ENCODE measurements at regions not wholly inside any gene's neighbourhood (a gene's known extent, or its start where the extent isn't known, plus 50 kb on each side); places are given as distances from the start of the nearest gene placed in this dataset.

- no peak for DNase-seq (ENCODE audit: low read depth)
Observed at GRCh38 chr5:124663101-124663506, 83.3 kb downstream of the ZNF608 start.

DNA sequence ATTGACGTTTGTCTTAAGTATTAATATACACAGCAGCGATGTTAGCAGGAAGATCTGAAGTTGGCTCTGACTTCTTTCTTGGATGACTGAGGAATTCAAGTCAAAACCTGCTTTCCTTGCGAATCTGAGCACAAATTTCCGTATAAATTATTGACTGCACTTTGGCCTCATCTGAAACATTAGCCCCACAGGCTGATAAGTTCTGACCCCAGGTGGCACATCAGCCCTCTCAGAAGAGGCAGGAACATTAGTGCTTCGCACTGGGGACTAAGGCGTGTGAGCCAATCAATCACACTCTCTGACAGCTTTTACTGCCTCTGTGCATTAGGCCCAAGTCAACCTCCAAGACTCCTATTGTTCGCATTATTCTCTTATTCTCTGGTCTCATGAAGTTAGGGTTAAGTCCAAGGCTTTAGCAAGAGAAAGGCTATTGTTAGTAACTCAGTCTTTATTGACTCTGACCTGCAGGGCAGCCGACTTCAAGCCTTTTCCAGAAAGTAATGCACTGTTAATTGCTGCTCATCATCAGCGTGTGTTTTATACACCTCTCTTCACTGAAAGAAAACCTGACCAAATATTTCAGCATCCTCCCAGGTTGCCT is 84.2 kb downstream of the ZNF608 start:
- no peak for DNase-seq (ENCODE audit: low read depth)

- DNase-seq (ENCODE audit: low read depth): no peak
Observed at GRCh38 chr5:124661317-124662141, 84.9 kb downstream of the ZNF608 start.

DNA sequence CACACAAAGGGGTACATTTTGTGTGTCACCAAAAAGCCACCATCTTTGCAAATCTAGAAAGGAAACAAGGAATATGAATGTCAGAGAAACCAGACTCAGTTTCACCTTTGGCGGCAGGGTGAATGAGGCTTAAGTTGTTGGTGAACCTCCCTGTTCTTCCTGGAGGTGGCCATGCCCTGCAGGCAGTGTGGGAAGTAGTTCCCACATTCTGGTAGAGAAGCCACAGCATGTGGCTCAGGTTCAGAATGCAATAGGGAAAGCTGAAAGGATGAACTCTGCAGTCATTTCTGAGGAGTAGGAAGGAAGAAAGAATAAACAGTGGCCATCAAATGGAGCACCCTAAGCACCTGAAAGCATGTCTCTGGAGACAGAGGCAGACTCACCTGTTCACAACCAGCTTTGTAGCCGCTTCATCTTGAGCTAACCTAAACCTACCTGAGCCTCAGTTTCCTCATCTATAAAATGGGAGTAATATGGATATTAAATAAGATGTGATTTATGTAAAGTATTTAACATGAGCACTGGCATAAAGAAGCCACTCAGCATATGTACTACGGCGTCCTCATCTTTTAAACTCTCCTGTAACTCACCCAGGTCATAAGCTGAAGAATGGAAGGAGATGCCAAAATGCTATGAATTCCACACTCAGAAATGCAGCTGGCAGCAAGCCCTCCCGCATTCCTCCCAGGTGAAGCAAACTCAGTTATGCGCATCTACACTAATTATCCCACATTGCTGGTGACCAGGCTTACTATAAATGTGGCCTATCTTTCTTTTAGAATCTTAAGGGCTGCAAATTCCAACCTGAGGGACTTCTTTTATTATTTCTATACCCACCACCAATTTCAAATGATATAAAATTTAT is 86.0 kb downstream of the ZNF608 start:
- DNase-seq (ENCODE audit: low read depth): no peak

DNA sequence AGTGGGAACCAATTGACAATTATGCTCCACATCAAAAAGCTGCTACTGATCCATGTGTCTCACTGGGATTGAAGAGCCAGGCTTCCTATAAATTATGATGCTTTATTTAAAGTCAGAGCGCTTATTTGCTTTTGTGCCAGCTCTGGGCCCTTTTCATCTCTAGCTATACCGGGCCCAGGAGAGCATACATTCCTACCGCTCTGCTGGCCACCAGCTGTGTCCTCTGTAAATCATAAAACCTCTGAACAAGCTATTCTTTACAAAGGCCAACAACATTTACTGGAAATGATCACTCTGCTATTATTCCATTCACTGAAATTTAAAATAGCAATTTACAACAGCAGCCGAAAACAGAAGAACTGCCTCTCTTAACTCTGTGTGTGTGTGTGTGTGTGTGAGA is 86.6 kb downstream of the ZNF608 start:
- no peak for DNase-seq (ENCODE audit: low read depth)

DNA sequence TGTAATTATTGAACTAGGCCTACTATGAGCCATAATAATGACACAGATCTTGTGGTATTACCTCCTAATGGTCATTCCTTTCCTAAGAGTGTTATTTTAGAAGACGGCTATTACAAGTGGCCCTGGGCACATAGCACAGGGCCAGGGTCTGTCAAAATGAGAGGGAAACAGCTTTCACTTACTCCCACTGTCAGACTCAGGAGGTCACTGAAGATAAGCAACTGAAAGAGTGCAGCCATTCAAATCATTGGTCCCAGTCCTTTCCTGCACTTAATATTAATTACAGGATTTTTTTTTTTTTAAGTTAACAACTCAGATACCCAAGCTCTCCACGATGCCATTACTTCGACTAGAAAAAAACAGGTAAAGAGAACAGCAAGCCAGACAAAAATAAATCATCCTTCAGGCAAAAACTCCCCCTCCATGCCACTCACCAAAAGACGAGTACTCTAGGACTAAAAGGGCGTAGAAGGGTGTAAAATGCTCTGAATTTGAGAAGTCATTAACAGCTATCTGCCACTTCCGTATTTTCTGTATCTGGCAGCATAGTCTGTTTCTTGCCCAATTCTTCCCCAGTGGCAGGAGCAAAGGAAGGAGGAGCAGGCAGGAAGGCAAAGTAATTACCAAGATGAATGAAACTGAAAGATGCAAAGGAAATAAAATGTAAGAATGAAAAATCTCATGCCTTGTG is 87.4 kb downstream of the ZNF608 start:
- no peak for DNase-seq (ENCODE audit: low read depth)

DNA sequence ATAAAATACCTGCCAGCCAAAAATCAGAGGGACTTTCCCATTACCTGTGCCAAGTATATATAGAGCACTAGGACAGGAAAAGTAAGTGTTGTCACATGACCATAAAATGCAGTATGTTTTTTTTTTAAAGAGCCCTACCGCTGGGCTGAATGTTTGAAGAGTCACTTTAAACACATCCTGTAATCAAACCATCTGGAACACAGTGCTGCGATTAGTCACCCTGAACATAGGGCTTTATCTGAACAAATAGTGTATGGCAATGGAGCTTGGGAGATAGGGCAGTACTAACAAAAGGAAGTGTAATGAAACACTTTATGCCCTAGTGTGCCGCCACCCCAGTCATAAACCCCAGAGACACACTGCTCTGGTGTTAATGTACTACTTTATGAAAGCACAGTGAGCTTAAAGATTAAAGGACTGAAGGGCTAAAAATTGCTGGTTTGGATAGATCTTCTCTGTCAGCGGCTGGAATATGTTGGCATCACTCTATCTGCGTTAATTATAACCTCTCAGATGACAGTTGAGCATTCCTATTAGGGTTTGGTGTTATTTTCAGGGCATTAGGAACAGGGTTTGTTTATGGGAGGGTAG is 90.4 kb downstream of the ZNF608 start:
- DNase-seq (ENCODE audit: low read depth): no peak

DNA sequence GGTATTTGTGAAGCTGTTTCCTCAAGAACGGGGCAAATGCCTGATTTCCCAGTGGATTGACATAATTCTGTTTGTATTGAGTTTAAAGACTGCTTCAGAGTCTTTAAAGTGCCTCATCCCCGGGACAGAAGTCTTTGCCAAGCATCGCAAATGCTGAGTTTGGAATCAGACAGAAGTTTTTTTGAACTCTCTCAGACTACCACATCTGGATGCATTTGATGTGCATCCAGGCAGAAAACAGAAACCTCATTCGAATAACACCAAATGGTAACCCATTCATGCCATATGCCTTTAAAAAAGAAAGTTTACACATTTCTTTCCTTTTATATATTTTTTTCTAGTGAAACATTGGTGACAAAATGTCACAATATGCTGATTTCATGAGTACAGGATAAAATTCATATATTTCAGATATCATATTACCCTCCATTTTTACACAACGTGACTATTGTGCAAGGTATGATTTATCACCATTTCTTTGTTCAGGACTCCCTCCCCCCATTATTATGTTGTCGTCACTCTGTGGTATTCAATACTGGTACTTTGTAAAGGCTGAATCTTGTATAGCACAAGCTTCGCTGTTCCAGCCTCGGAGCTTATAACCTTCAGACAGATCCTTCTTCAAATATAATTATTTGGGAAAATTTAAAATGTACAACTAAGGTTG is 91.1 kb downstream of the ZNF608 start:
- DNase-seq (ENCODE audit: low read depth): no peak

GRCh38 chr5:124654418-124654817 is 92.0 kb downstream of the ZNF608 start:
- no peak for DNase-seq (ENCODE audit: low read depth)

- no peak for DNase-seq (ENCODE audit: low read depth)
Observed at GRCh38 chr5:124653666-124654065, 92.8 kb downstream of the ZNF608 start.

DNA sequence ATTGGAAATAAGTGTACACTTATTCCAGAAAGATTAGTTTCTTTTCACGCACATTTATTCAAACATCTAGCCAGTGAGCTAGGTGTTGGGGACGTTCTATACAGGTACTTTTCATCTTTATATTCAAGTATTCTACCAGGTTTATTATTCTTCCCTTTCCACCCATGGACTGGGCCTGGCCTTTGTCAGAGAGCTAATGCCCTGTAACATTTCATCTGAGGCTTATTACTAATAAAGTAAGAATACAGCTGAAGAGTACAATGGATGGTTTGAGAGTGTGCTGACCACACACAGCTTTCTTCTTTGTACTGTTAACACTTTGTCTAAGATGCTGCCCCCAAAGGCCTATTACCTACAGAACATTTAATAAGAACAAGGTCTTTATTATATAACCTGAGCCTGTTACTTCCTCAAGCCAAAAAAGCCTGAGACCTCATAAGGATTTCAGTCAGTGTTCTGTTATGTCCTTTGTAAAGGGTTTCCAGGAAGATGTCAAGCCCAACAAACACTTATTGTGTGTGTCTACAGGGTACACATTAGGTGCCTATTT is 93.5 kb downstream of the ZNF608 start:
- DNase-seq (ENCODE audit: low read depth): no peak

DNA sequence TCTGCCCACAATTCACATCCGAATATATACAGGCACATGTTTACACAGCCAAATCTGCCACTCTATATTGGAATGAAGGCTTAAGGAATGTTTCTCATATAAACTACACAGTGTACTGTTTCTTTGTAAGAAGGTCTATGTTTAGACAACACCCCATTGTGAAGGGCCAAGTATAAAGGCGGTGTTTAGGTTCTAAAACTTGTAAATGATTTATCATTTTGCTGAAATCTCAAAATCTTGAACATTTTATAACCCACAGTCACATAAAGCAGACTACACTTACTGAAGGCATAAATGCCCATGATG is 94.0 kb downstream of the ZNF608 start:
- DNase-seq (ENCODE audit: low read depth): no peak

DNA sequence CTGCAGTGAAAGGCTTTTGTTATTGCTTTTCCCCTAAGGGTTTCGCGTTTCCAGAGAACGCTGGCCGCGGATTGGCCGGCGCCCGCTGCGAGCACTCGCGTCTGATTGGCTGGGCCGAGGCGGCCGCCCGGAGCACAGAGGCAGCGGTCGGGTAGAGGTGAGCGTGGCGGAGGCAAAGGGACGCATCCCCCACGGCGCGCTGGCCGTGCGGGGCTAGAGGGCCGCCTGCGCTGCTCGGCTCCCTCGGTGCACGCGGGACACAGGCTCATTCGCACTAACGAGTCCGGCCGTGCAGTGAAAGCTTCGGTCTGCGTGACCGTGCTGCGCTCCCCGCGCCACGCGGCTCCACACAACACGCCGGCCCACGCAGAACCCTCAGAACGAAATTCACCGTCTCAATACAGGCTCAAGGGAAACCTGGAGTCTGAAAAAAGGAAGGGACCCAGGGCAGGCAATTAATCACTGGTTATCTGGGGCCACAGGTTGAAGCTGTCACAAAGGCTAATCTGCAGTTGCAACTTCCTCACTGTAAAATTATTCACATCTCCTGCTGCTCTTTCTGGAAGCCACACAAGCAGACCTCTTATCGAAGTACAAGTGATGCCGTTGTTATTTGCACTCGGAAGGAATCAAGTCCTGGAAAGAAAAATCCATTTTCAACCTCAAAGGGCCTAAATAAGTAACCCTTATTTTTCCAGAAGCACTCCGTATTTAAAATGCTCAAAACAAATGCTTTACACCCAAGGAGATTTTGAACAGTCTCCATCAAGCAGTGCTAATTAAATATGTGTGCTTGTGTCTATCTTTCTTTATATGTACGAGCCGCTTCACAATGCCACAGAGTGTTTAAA is 94.6 kb downstream of the ZNF608 start:
- DNase-seq (ENCODE audit: low read depth): peak; percentile 61

DNA sequence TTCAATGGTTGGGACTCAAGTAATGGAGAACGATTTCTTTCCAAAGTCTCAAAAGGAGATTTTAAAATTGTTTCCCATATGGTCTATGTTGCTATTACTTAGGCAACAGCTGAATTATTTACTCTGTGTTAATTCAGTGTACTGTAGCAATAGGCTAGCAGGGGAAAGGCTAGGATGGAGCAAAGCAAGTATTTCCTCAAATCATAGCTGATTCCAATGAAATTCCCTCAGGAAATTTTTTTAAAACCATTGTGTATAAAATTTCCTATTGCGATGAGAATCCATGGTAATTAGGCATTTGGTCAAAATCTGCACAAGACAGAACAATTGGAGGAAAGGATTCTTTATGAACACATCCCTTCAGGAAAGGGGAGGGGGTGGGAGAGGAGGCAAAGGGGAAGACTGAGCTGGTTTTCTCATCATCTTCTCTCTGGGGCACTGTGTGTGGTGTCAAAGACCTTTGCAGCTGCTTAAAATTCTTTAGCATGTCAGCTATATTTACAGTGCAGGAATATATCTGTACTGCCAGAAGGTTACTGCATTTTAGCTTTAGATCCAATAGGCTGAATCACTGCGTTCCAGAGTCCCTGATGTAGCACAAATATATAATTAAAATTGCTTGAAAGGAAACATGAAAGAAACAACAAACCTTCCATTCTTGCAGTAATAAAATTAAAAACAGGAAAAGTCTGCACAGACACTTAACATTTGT is 95.3 kb downstream of the ZNF608 start:
- no peak for DNase-seq (ENCODE audit: low read depth)

DNA sequence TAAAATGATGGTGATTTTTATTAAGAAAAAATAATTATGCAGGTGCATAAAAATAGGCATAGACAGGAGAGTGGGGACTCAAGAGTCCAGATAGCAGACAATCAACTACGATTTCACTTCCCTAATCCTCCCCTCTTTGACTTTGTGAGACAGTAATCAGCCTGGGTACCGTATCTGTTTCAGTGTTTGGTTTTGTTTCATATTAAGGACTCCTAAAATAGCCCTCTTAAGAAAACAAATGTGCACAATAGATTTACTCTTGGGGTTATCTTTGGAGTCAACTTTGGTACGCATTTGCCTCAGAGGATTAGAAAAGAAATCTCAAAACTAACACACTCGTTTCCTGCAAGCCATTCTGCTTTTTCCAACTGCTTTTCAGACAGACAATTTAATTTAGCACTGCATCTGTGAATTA is 96.3 kb downstream of the ZNF608 start:
- no peak for DNase-seq (ENCODE audit: low read depth)

DNA sequence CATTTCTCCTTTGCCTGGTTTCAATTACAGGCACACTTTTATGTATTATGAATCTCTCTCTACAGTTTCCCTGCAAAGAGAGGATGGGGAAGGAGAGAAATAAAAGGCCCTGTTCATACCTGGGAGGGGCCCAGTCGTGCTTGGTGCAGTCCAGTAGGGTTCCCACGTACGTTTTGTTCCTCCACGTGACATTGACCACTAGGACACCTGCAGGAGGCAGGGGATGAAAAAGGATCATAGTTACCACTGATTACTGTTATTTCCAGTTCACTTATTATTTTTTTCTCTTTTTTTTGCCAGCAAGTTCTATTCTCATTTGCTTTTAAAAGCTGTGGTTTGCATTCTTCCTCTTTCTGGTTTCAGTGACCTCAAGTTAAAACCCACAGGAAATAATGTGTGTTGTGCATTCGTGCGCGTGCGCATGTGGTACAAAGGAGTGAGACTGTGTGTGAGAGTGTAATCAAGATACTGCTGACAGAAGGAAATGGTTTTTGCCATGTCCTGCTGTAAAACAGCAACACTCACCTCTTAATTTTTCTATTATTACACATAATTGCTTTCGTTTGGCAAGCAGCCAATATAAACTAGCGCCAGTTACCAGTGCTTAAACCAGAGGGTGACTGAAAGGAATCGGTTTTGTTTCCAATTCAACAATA is 96.8 kb downstream of the ZNF608 start:
- DNase-seq (ENCODE audit: low read depth): peak; percentile 87

- DNase-seq (ENCODE audit: low read depth): no peak
Observed at GRCh38 chr5:124648902-124649467, 97.5 kb downstream of the ZNF608 start.

GRCh38 chr5:124647352-124647751 is 99.1 kb downstream of the ZNF608 start:
- DNase-seq (ENCODE audit: low read depth): no peak

DNA sequence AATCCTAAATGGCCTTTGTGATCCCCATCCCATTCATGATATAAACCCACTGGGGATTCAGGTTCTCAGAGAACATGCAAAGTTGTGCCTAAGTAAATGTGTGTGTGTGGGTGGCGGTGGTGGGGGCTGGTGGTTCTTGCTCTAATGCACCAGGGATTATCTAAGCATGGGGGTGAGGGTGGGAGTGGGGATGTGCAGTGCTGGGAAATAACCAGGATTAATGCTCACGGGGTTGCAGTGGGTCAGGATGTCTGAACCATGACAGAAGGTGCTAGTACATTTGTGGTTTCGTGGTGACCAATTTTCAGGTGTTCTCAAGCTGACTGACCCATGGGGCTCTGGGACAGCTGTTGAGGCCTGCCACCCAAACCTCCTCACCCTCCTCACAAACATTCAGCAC is 101.0 kb downstream of the ZNF608 start:
- no peak for DNase-seq (ENCODE audit: low read depth)
